8988T (cell line): ENCODE measurements at regions not wholly inside any gene's neighbourhood (a gene's known extent, or its start where the extent isn't known, plus 50 kb on each side); places are given as distances from the start of the nearest gene placed in this dataset.

Experiments used
- DNase-seq: peaks from one replicate; pipeline ENCODE4 v3.0.0; 2011

DNA sequence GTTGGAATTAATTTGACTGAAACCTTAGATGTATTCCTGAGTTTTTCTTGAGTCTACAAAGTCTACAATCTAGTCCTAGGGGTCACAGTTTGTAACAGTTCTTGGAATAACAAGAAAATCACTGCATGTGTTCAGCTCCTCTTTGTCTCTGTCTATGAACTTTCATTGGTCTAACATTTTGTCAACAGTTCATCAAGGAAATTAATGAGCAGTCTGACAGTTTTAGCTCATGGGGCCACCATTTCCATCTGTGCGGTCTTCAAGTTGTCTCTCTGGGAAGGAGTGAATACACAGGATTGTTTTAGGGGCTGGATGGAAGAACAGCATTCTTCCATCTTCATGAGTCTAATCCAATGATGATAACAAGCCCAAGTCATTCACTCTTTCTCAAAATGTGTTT is 276.4 kb downstream of the TMEM167A start:
- DNase-seq = no peak

GRCh38 chr5:82799361-82800077 is 277.7 kb downstream of the TMEM167A start:
- DNase-seq = no peak

DNA sequence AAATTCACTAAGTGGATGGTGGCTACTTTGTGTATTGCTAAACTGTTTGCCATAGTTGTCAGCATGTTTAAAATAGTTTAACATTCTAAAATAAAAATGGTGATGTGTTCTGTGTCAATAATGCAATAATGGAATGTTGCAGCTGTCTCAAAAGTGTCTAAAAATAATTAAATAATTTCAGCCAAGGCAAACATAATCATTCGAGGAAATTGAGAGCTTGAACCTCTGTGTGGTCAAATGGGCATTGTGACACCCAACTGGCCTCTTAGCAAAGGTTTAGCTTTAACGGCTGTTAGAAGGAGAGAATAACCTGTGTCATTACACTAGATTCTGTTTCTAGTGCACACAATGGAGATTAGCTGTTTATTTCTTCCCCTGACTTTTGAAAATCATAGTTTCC is 278.5 kb downstream of the TMEM167A start:
- DNase-seq = no peak

- no peak for DNase-seq
Measured at GRCh38 chr5:82796643-82797416, 280.4 kb downstream of the TMEM167A start.

GRCh38 chr5:82794876-82795275 is 282.3 kb downstream of the TMEM167A start:
- DNase-seq = no peak

DNA sequence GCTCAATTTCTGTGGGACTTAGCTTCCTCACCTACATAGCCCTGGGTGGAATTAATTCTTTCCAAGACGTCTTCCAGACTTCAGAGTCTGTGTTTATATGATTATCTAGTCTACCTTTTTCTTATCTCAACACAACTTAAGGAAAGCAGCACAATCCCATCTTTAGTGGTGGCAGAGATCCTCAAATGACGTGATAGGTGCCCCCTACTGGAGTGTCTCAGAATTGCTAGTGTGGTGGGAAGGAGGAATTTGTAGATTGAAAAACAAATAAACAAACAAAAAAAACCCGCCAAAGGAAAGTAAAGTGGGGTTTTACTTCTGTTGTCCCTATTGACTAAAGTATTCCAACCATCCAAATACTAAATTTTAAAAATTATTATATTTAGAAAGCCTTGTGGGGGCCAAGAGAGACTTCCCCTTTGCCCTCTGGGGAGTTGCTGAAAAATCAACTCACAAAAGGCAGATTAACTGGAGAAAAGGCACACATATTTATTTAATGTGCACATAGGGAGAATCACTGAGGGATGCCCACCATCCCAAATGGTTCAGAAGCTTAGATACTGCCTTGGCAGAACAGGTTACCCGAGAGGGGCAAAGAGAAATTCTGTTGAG is 283.3 kb downstream of the TMEM167A start:
- DNase-seq = no peak

GRCh38 chr5:82792096-82792495 is 285.1 kb downstream of the TMEM167A start:
- DNase-seq = no peak

GRCh38 chr5:82789095-82789494 is 288.1 kb downstream of the TMEM167A start:
- no peak for DNase-seq

DNA sequence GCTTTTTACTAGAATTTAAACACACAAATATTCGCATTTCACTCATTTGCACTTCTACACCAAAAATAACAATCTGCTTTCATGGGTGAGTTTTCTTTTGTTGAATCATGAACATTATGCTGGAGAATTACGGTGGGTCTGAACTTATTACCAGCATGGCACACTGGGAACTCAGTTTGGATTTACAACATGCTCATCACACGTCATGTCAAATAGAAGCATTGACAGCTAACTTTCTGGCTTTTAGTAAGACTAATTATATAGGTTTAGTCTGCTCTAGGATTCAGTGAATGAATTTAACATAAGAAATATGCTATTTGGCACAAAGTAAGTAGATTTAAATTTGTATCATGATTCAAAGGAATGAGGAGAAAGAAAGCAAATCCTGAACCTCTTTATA is 290.4 kb downstream of the TMEM167A start:
- DNase-seq = no peak

DNA sequence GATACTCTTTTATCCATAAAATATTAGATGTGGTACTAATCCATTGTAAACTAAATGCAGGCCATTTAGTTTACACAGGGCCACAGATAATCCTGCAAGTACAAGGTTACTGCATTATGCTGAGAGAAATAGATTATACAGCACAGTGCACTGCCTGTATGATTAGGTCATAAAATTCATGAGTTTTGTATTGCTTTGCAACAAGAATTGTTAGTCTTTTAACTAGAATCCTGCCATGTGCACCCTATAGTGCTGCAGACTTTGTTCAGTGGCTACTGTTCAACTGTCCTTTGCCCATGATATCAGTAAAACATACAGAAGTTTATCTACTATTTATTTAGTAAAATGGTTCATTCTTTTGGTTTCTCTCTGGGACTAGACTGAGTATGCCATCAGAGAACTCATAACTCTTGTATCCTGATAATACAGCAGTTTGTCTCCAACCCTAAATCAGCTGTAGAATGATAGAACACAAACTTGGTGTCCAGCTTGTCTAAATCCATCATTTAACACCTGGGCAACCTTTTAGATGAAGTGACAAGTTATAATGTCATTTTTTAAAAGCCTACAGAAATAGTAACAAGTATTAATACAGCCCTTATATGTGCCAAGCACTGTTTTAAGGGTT is 291.2 kb downstream of the TMEM167A start:
- DNase-seq = no peak

DNA sequence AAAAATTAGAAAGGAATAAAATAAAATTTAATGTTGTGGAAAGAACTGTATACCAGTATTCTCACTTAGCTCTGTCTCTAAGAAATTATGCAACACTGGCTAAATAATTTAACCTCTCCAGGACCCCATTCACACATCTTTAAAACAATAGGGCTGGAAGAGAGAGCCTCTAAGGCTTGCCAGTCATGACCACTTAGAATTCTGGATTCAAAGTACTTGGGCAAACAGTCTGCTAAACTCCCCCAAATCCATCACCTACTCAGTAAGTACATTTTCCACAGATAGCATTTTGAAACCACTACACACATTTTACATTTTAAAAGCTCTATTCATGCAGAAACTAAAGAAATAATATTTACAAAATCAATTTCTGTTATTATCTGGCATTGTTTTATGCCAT is 291.7 kb downstream of the TMEM167A start:
- no peak for DNase-seq

- DNase-seq = no peak
Measured at GRCh38 chr5:82784521-82784920, 292.7 kb downstream of the TMEM167A start.

- DNase-seq = no peak
Measured at GRCh38 chr5:82777106-82777505, 300.1 kb downstream of the TMEM167A start.

- no peak for DNase-seq
Measured at GRCh38 chr5:82772281-82772680, 304.9 kb downstream of the TMEM167A start.

DNA sequence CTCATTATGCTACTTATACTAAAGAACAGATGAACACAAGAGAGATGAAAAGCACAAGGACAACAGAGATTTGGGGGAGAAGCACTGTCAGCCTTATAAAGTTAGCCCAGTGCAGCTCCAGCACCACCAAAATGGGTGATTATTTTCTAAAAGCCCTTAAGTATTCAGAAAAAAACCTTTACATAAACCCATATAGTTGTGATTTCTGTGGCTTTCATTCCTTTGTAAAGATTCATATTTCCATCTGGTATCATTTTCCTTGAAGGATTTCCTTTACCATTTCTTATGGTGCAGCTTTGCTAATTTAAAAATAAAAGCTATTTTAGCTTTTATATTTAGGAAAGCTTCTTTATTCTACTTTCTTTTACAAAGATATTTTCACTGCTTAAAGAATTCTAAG is 311.0 kb downstream of the TMEM167A start:
- DNase-seq = no peak

DNA sequence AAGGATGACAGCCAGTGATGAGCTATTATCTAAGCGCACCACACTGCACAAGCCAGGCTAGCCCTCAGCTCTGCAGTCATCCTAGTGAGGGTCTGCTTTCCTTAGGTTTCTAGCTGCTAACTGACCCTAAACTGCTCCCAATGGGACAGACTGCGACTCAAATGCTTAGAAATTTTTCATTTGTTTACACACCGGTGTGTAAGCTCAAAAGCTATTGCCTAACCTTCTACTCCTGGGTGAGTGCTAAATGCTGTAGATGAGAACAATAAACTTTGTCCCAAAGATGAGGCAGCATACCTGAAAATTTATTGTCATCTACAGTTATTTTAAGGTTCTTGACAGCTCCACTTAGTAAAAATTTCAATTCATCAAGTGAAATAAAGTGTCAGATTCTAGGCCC is 311.4 kb downstream of the TMEM167A start:
- DNase-seq = no peak

DNA sequence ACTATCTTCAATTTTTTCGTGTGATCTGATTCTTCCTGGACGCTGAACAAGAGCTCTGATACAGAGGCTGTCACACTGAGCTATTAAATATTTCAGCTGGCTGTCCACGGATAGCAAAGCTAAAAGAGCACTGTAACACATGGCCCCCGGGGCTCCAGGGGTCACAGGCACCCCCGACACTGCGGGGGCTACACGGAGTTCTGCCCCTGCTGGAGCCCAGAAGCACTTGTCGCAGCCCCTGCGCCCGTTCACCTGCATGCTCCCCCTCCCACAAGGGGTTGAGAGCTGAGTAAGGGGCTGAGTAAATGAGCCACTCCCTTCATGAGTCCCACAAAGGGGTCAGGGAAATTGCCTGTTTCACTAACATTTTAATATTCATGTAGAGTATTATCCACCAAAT is 316.3 kb downstream of the TMEM167A start:
- DNase-seq = no peak

- no peak for DNase-seq
Measured at GRCh38 chr5:82758881-82759280, 318.3 kb downstream of the TMEM167A start.

DNA sequence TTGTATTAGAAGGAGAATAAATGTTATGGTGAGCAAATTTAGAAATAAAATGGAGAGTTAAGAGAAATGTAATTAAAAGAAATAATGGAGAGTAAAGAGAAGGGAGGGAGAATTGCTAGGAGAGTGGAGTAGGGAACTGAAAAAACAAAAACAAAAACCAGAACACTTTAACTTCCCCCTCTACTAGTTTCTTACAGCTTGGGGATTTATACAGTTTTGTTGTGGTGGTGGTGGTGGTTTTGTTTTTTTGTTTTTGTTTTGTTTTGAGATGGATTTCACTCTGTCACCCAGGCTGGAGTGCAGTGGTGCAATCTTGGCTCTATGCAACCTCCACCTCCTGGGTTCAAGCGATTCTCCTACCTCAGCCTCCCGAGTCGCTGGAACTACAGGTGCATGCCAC is 322.4 kb downstream of the TMEM167A start:
- no peak for DNase-seq

DNA sequence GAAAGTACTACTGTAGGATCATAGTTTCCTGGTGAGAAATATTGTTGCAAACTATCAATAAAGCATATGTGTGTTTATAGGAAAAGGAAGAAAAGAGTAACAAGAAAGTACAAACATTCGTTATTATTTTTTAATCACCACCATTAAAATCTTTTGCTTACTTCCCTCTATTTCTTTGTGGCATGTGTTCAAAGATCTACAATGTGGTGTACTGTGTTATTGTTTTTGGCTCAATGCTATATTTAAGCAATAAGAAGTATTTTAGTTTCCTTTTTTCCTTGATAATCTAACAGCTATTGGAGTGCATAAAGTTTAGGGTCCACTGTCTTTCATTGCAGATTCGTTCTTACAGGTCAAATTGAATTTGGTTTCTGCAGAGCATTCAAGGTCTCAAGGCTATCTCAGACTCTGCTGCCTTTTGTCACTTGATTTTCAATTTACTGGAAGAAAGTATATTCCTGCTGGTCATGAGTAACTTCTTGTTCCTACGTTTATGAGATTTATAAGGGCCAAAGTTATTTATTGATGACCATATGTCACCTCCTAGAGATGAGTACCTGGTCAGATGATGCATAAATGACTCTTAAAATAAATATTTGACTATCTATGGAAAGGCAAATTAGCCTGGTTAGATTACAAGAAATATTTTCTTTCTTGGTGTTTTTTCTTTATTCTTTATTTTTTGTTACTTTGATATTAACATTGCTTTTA is 323.0 kb downstream of the TMEM167A start:
- no peak for DNase-seq

DNA sequence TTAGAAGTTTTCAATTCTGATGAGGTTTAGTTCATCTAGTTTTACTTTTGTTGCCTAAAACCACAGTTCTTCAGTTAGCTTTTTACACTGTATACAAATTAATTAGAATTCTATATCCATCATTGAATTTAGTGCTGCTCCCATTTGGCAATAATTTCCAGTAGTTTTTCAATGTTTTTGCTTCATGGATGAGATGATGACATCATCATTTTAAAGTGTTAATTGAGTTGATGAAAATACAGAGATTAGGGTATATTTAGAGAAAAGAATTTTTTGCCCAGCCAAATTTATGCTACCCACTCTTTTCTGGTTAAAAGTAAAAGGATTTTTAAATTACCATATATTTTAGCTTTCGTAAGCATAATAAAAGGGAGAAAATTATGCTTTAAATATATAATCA is 323.8 kb downstream of the TMEM167A start:
- no peak for DNase-seq

DNA sequence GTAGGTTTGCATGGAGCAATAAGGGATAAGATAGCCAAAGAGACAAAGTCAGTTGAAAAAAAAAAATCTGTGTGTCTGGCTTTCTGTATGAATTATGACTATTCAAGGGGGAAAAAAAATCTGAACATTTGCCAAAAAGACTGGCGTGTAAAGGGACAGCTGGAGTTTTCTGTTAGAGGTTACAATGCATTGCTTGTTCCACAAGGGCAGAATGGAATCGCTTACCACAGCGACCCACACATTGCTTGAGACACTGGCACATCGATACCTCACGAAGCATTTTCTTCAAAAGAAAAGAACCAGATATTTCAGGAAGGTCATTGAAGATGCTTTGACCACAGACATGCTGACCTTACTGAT is 327.8 kb downstream of the TMEM167A start:
- no peak for DNase-seq
